SK-N-SH (cell line): ENCODE measurements at regions not wholly inside any gene's neighbourhood (a gene's known extent, or its start where the extent isn't known, plus 50 kb on each side); places are given as distances from the start of the nearest gene placed in this dataset.

ENCODE experiments used
- CTCF ChIA-PET: fragments of 300-600, 350-600 bp; formaldehyde crosslinking; extraction: SDS; loops from one replicate; lab custom pipeline; 2021; lab: Yijun Ruan, JAX
- POLR2A ChIA-PET: fragments of 350-600 bp; sonication (Branson Sonifier 250); formaldehyde crosslinking; extraction: SDS; loops from one replicate; lab custom pipeline; 2020; ENCODE audit warnings: antibody characterized with exemption, inconsistent platforms; lab: Yijun Ruan, JAX
- DNase-seq: peaks from one replicate; pipeline ENCODE4 v3.0.0; 2012
- H2AFZ ChIP-seq: fragments of 200-600 bp; sonication (generic); 2 replicates; pipeline ENCODE4 v1.8.1; 2016; ENCODE audit warnings: antibody characterized with exemption, mild to moderate bottlenecking, low read depth
- H3F3A ChIP-seq: fragments of 200-600 bp; sonication (generic); replicated peaks from 2 replicates; pipeline ENCODE3; 2016; ENCODE audit warnings: antibody characterized with exemption, mild to moderate bottlenecking; ENCODE audit not compliant: insufficient read depth
- H3K27ac ChIP-seq, 2 experiments: fragments of 200-500 bp in 1 of 2; fragments of 200-600 bp in 1 of 2; sonication (Bioruptor generic) in 1 of 2; sonication (generic), shearing (Covaris generic) in 1 of 2; 2 replicates each; pipeline versions ENCODE4 v1.5.1 to v1.6.1; 2014 to 2016; ENCODE audit warnings: low read depth in 2 of 2, inconsistent platforms in 1 of 2, low read length in 1 of 2, mild to moderate bottlenecking in 1 of 2, mixed read lengths in 1 of 2
- H3K27me3 ChIP-seq: fragments of 200-600 bp; sonication (generic), shearing (Covaris generic); 2 replicates; pipeline ENCODE4 v1.6.1; 2016; ENCODE audit warnings: mixed run types; ENCODE audit not compliant: insufficient read depth
- H3K36me3 ChIP-seq, 2 experiments: fragments of 200-500 bp in 1 of 2; fragments of 200-600 bp in 1 of 2; sonication (Bioruptor generic) in 1 of 2; sonication (generic) in 1 of 2; replicated peaks in 1 of 2; 2 replicates each; pipeline versions ENCODE3 to v1.5.1; 2014 to 2016; ENCODE audit warnings: low read length in 1 of 2, mild to moderate bottlenecking in 1 of 2; ENCODE audit not compliant: insufficient read depth in 2 of 2, control insufficient read depth in 1 of 2
- H3K4me1 ChIP-seq, 2 experiments: fragments of 200-500 bp in 1 of 2; fragments of 200-600 bp in 1 of 2; sonication (Bioruptor generic) in 1 of 2; sonication (generic), shearing (Covaris generic) in 1 of 2; 2 replicates each; pipeline versions ENCODE4 v1.5.1 to v1.6.1; 2014 to 2016; ENCODE audit warnings: low read depth in 1 of 2, low read length in 1 of 2, mixed run types in 1 of 2; ENCODE audit not compliant: insufficient read depth in 2 of 2, control insufficient read depth in 1 of 2
- H3K4me2 ChIP-seq: fragments of 200-600 bp; sonication (generic), shearing (Covaris generic); 2 replicates; pipeline ENCODE4 v1.6.1; 2017; ENCODE audit warnings: mixed run types
- H3K4me3 ChIP-seq, 2 experiments: fragments of 200-500 bp in 1 of 2; fragments of 200-600 bp in 1 of 2; sonication (Bioruptor generic) in 1 of 2; sonication (generic), shearing (Covaris generic) in 1 of 2; 2 replicates each; pipeline versions ENCODE4 v1.5.1 to v1.8.1; 2014 to 2016; ENCODE audit warnings: low read depth in 2 of 2, inconsistent platforms in 1 of 2, low read length in 1 of 2, mild to moderate bottlenecking in 1 of 2, mixed read lengths in 1 of 2, moderate library complexity in 1 of 2
- H3K79me2 ChIP-seq: fragments of 200-600 bp; sonication (generic); 2 replicates; pipeline ENCODE4 v1.8.1; 2017; ENCODE audit warnings: mild to moderate bottlenecking; ENCODE audit not compliant: insufficient read depth
- H3K9ac ChIP-seq: fragments of 200-600 bp; sonication (generic); 2 replicates; pipeline ENCODE4 v1.6.1; 2017; ENCODE audit warnings: mixed run types
- H3K9me2 ChIP-seq: fragments of 200-600 bp; sonication (generic); 2 replicates; pipeline ENCODE4 v1.6.1; 2017; ENCODE audit warnings: mixed run types
- H3K9me3 ChIP-seq: fragments of 200-600 bp; sonication (generic); 2 replicates; pipeline ENCODE4 v1.6.1; 2017; ENCODE audit warnings: mixed run types, mild to moderate bottlenecking, moderate library complexity
- H4K20me1 ChIP-seq: fragments of 200-600 bp; sonication (generic); 2 replicates; pipeline ENCODE4 v1.6.1; 2017; ENCODE audit warnings: mild to moderate bottlenecking, mixed run types; ENCODE audit not compliant: insufficient read depth
- CHD2 ChIP-seq: fragments of 150-350 bp; IDR thresholded peaks from 2 replicates; pipeline ENCODE4 v1.6.1; 2018; ENCODE audit warnings: low read length; ENCODE audit not compliant: partially characterized antibody
- ELF1 ChIP-seq: IDR thresholded peaks from 2 replicates; pipeline ENCODE4 v1.4.0; 2012
- EP300 ChIP-seq, 2 experiments: IDR thresholded peaks; 2 replicates each; pipeline versions ENCODE4 v1.4.0 to v1.6.1; 2012; ENCODE audit warnings: borderline replicate concordance in 1 of 2, low read depth in 1 of 2, low read length in 1 of 2
- GABPA ChIP-seq: IDR thresholded peaks from 2 replicates; pipeline ENCODE4 v1.4.0; 2012; ENCODE audit warnings: low read depth, mild to moderate bottlenecking
- GATA2 ChIP-seq: sonication (generic); formaldehyde crosslinking; IDR thresholded peaks from 2 replicates; pipeline ENCODE4 v1.5.0; 2020; ENCODE audit warnings: mild to moderate bottlenecking, missing genetic modification reagents
- IRF3 ChIP-seq: fragments of 150-350 bp; IDR thresholded peaks from 2 replicates; pipeline ENCODE4 v1.6.1; 2016; ENCODE audit warnings: mild to moderate bottlenecking, low read depth, low read length
- MAX ChIP-seq: IDR thresholded peaks from 2 replicates; pipeline ENCODE4 v1.4.0; 2012; ENCODE audit warnings: low read depth
- MXI1 ChIP-seq: IDR thresholded peaks from 2 replicates; pipeline ENCODE4 v1.6.1; 2012; ENCODE audit warnings: mild to moderate bottlenecking, low read depth, low read length, improper control_type of control experiment
- NFIC ChIP-seq: IDR thresholded peaks from 2 replicates; pipeline ENCODE4 v1.4.0; 2012; ENCODE audit warnings: borderline replicate concordance
- NRF1 ChIP-seq: IDR thresholded peaks from 2 replicates; pipeline ENCODE4 v1.6.1; 2012; ENCODE audit warnings: low read depth, mild to moderate bottlenecking, low read length
- PBX3 ChIP-seq: IDR thresholded peaks from 2 replicates; pipeline ENCODE4; 2012
- POLR2AphosphoS5 ChIP-seq: IDR thresholded peaks from 2 replicates; pipeline ENCODE4 v1.6.1; 2012; ENCODE audit warnings: low read depth, low read length
- RXRA ChIP-seq: IDR thresholded peaks from 2 replicates; pipeline ENCODE4 v1.4.0; 2012; ENCODE audit warnings: low read depth, mild to moderate bottlenecking, borderline replicate concordance
- SIN3A ChIP-seq: IDR thresholded peaks from 2 replicates; pipeline ENCODE4 v1.6.1; 2012; ENCODE audit warnings: low read depth, mild to moderate bottlenecking, low read length, moderate library complexity, borderline replicate concordance
- TCF12 ChIP-seq: IDR thresholded peaks from 2 replicates; pipeline ENCODE4 v1.4.0; 2012
- USF1 ChIP-seq: IDR thresholded peaks from 2 replicates; pipeline ENCODE4 v1.4.0; 2012; ENCODE audit warnings: low read depth, borderline replicate concordance
- USF2 ChIP-seq: fragments of 150-350 bp; IDR thresholded peaks from 2 replicates; pipeline ENCODE4 v1.6.1; 2017; ENCODE audit warnings: antibody characterized with exemption, low read length, low read depth, borderline replicate concordance
- WGBS: methylation state at CpG from one replicate; pipeline ENCODE4 v1.1.6; 2017; ENCODE audit warnings: low lambda C conversion rate; 5-methylcytosine and 5-hydroxymethylcytosine counted together

GRCh38 chr4:107120661-107121060, 84.5 kb upstream of the DKK2 start:
- H3K36me3 ChIP-seq = no peaks in the 10 kb centered on the region
- H3F3A ChIP-seq = no peaks in the 10 kb centered on the region
- CTCF ChIA-PET = no interaction called here
- H3K4me1 ChIP-seq = peaks cover under 1 to 2% of the 10 kb centered on the region in 2 experiments; a peak in 2 of 4 replicates
- H3K79me2 ChIP-seq = no peaks in the 10 kb centered on the region
- H3K9ac ChIP-seq = no peak overlapping the region
- no peaks in the 10 kb centered on the region for H3K9me3 ChIP-seq
- no peak overlapping the region for H3K4me2 ChIP-seq
- H3K27me3 ChIP-seq = no peaks in the 10 kb centered on the region
- no peak for DNase-seq
- POLR2A ChIA-PET = no interaction called here
- no peak for TF ChIP-seq ELF1
- TF ChIP-seq SIN3A = no peak
- no peak for TF ChIP-seq NFIC
- no peak for TF ChIP-seq PBX3
- TF ChIP-seq MXI1 = no peak
- TF ChIP-seq TCF12 = no peak
- no peak for TF ChIP-seq EP300 (IDR thresholded peaks at IDR 0.05; ENCODE audit: borderline replicate concordance in 1 of 2, low read depth in 1 of 2, low read length in 1 of 2)
- no peak for TF ChIP-seq GABPA
- TF ChIP-seq RXRA = no peak
- TF ChIP-seq USF2 = no peak
- TF ChIP-seq GATA2 (CRISPR knock-in tag) = no peak
- TF ChIP-seq POLR2AphosphoS5 = no peak
- no peak for TF ChIP-seq USF1
- no peak for TF ChIP-seq NRF1
- no peak for TF ChIP-seq IRF3
- no peak for TF ChIP-seq CHD2
- no peak for TF ChIP-seq MAX
- TF ChIP-seq, all 33 proteins: peak for 0
- peak overlapping the region; percentile 74; the same call in 1 of the 2 replicates for H2AFZ ChIP-seq
- no peak overlapping the region for H3K4me3 ChIP-seq
- H3K27ac ChIP-seq = no peak overlapping the region
- 88% methylated on average over 2 of the region's 2 CpGs for WGBS
- H3K9me2 ChIP-seq = no peaks in the 10 kb centered on the region
- H4K20me1 ChIP-seq = no peaks in the 10 kb centered on the region
